ENCODE measurements at regions not wholly inside any gene's neighbourhood (a gene's known extent, or its start where the extent isn't known, plus 50 kb on each side); places are given as distances from the start of the nearest gene placed in this dataset.
"Not testable (repeated sequence)": the region's sequence is repeated elsewhere in the genome, so short reads cannot be mapped to it uniquely, and the experiment has no call there.

GRCh38 chr4:79164907-79165610 is 160.8 kb downstream of the NAA11 start:
- DNase-seq (ENCODE audit: low read depth): no peak
- TF ChIP-seq CTCF (conservative IDR thresholded peaks at IDR 0.05; ENCODE audit: low read depth, low read length): no peak
- no peak overlapping the region for H3K4me3 ChIP-seq (ENCODE audit: low read depth, low read length)

- no peak for TF ChIP-seq CTCF (conservative IDR thresholded peaks at IDR 0.05; ENCODE audit: low read depth, low read length)
- no peak overlapping the region for H3K4me3 ChIP-seq (ENCODE audit: low read depth, low read length)
- DNase-seq (ENCODE audit: low read depth): no peak
Observed at GRCh38 chr4:79163981-79164490, 161.8 kb downstream of the NAA11 start.

- no peak for TF ChIP-seq CTCF (conservative IDR thresholded peaks at IDR 0.05; ENCODE audit: low read depth, low read length)
- H3K4me3 ChIP-seq (ENCODE audit: low read depth, low read length): no peak overlapping the region
- no peak for DNase-seq (ENCODE audit: low read depth)
Observed at GRCh38 chr4:79160962-79161361, 164.9 kb downstream of the NAA11 start.

- DNase-seq (ENCODE audit: low read depth); H3K4me3 ChIP-seq (ENCODE audit: low read depth, low read length): not testable (repeated sequence)
Observed at GRCh38 chr4:79158705-79159104, 167.2 kb downstream of the NAA11 start.

- DNase-seq (ENCODE audit: low read depth): no peak
- no peak for TF ChIP-seq CTCF (conservative IDR thresholded peaks at IDR 0.05; ENCODE audit: low read depth, low read length)
- H3K4me3 ChIP-seq (ENCODE audit: low read depth, low read length): no peak overlapping the region
Observed at GRCh38 chr4:79155336-79155735, 170.5 kb downstream of the NAA11 start.

- H3K4me3 ChIP-seq (ENCODE audit: low read depth, low read length): no peak overlapping the region
- TF ChIP-seq CTCF (conservative IDR thresholded peaks at IDR 0.05; ENCODE audit: low read depth, low read length): no peak
- DNase-seq (ENCODE audit: low read depth): no peak
Observed at GRCh38 chr4:79150820-79151416, 174.9 kb downstream of the NAA11 start.

GRCh38 chr4:79148369-79148768 is 177.5 kb downstream of the NAA11 start:
- no peak for DNase-seq (ENCODE audit: low read depth)
- no peak overlapping the region for H3K4me3 ChIP-seq (ENCODE audit: low read depth, low read length)
- TF ChIP-seq CTCF (conservative IDR thresholded peaks at IDR 0.05; ENCODE audit: low read depth, low read length): no peak

Measured in epithelial cell of proximal tubule (primary cell).